ENCODE measurements at regions not wholly inside any gene's neighbourhood (a gene's known extent, or its start where the extent isn't known, plus 50 kb on each side); places are given as distances from the start of the nearest gene placed in this dataset.
A peak's percentile ranks its signal among the peaks of the same experiment; 100 is the strongest.

DNA sequence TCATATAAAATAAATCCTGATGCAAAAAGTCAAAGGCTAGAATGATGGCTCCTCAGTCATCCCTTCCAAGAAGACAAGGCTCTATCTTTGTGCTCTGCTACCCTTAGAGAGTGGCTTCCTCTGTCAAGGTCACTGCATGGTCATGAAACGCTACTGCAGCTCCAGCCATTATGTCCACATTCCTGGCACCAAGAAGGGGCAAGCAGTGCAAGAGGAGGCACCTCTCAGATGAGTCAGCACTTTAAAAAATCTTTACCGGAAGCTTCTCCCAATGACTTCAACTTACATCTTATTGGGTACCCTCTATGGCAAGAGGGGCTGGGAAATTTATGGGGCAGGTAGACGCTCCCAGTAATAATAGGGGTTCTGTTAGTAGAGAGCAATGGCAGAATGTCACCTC is 129.5 kb upstream of the CPEB4 start (continued):
- TF ChIP-seq, protein P1, sequence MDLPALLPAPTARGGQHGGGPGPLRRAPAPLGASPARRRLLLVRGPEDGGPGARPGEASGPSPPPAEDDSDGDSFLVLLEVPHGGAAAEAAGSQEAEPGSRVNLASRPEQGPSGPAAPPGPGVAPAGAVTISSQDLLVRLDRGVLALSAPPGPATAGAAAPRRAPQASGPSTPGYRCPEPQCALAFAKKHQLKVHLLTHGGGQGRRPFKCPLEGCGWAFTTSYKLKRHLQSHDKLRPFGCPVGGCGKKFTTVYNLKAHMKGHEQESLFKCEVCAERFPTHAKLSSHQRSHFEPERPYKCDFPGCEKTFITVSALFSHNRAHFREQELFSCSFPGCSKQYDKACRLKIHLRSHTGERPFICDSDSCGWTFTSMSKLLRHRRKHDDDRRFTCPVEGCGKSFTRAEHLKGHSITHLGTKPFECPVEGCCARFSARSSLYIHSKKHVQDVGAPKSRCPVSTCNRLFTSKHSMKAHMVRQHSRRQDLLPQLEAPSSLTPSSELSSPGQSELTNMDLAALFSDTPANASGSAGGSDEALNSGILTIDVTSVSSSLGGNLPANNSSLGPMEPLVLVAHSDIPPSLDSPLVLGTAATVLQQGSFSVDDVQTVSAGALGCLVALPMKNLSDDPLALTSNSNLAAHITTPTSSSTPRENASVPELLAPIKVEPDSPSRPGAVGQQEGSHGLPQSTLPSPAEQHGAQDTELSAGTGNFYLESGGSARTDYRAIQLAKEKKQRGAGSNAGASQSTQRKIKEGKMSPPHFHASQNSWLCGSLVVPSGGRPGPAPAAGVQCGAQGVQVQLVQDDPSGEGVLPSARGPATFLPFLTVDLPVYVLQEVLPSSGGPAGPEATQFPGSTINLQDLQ (CRISPR knock-in tag; IDR thresholded peaks at IDR 0.05): no peak

DNA sequence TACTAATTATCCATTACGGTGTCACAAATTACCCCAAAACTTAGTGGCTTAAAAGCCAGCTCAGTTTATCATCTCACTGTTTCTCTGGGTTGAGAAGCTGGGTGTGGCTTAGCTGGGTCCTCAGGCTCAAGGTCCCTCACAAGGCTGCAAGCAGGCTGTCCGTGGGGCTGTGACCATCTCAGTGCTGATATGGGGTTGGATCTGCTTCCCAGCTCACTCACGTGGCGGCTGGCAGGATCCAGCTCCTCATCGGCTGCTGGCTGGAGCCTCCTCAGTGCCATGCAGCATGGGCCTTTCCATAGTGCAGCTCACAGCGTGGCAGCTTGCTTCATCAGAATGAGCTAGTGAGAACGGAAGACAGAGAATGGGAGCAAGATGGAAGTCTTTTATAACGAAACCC is 128.5 kb upstream of the CPEB4 start:
- no peak overlapping the region for H3K4me2 ChIP-seq (ENCODE audit: low read depth, low read length)
- no peak overlapping the region for H3K4me3 ChIP-seq (replicated peaks in 1 of 3; ENCODE audit: insufficient read depth in 1 of 3, low read depth in 2 of 3, low read length in 3 of 3)
- no peak overlapping the region for H2AFZ ChIP-seq (ENCODE audit: low read length)
- H3K36me3 ChIP-seq (replicated peaks in 1 of 2; ENCODE audit: control insufficient read depth in 1 of 2, insufficient read depth in 2 of 2, low read length in 2 of 2): no peaks in the 10 kb centered on the region
- POLR2A ChIA-PET: interaction anchor here (0.8 kb wide), 1 partner anchor 67 kb away, joined by 3 read pairs; no protein-coding TSS in a partner anchor
- no peak overlapping the region for H3K27ac ChIP-seq (ENCODE audit: extremely low read length, insufficient read depth, low read length)
- H3K79me2 ChIP-seq (ENCODE audit: insufficient read depth, low read length): no peaks in the 10 kb centered on the region
- 93% methylated on average over 5 of the region's 8 CpGs for WGBS (ENCODE audit: low lambda C conversion rate)
- BruUV-seq (replicated peaks): no TSS peak
- FAIRE-seq: no peak
- in situ Hi-C loops (cut with HindIII; ENCODE audit: extremely low pct_ligation_motif_present, low pct_unique_long_range_greater_than_20kb): loop anchor here (25.0 kb wide), 1 partner anchor 203 kb away; no protein-coding TSS in a partner anchor
- no peaks in the 10 kb centered on the region for H4K20me1 ChIP-seq (ENCODE audit: insufficient read depth, low read length)
- peaks cover 77% of the 10 kb centered on the region for H3K4me1 ChIP-seq (ENCODE audit: insufficient read depth, low read length)
- ATAC-seq: no peak
- H3K9ac ChIP-seq (ENCODE audit: insufficient read depth, low read depth, low read length): no peak overlapping the region
- no peaks in the 10 kb centered on the region for H3K9me3 ChIP-seq (ENCODE audit: low read length)
- CTCF ChIA-PET (ENCODE audit: low intra/inter-chr PET ratio, low total read pairs): no interaction called here
- intact Hi-C loops (cut with micrococcal nuclease; ENCODE audit: unreplicated experiment): loop anchor here (5.0 kb wide), 1 partner anchor 142 kb away; the partner anchor contains the start of gene BOD1
- TF ChIP-seq, protein P2, sequence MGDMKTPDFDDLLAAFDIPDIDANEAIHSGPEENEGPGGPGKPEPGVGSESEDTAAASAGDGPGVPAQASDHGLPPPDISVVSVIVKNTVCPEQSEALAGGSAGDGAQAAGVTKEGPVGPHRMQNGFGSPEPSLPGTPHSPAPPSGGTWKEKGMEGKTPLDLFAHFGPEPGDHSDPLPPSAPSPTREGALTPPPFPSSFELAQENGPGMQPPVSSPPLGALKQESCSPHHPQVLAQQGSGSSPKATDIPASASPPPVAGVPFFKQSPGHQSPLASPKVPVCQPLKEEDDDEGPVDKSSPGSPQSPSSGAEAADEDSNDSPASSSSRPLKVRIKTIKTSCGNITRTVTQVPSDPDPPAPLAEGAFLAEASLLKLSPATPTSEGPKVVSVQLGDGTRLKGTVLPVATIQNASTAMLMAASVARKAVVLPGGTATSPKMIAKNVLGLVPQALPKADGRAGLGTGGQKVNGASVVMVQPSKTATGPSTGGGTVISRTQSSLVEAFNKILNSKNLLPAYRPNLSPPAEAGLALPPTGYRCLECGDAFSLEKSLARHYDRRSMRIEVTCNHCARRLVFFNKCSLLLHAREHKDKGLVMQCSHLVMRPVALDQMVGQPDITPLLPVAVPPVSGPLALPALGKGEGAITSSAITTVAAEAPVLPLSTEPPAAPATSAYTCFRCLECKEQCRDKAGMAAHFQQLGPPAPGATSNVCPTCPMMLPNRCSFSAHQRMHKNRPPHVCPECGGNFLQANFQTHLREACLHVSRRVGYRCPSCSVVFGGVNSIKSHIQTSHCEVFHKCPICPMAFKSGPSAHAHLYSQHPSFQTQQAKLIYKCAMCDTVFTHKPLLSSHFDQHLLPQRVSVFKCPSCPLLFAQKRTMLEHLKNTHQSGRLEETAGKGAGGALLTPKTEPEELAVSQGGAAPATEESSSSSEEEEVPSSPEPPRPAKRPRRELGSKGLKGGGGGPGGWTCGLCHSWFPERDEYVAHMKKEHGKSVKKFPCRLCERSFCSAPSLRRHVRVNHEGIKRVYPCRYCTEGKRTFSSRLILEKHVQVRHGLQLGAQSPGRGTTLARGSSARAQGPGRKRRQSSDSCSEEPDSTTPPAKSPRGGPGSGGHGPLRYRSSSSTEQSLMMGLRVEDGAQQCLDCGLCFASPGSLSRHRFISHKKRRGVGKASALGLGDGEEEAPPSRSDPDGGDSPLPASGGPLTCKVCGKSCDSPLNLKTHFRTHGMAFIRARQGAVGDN (CRISPR knock-in tag; IDR thresholded peaks at IDR 0.05): peak; percentile 10; the same call in 1 of the 2 replicates
- TF ChIP-seq ELF3 (CRISPR knock-in tag; IDR thresholded peaks at IDR 0.05): no peak
- no peaks in the 10 kb centered on the region for H3K27me3 ChIP-seq (ENCODE audit: control insufficient read depth in 1 of 2, insufficient read depth in 2 of 2, low read length in 2 of 2)
- no peak for DNase-seq (ENCODE audit: low spot score)

Measured in HepG2 (cell line).